DOHH2 (cell line): ENCODE measurements at regions not wholly inside any gene's neighbourhood (a gene's known extent, or its start where the extent isn't known, plus 50 kb on each side); places are given as distances from the start of the nearest gene placed in this dataset.

Experiments used
- H3F3A ChIP-seq: fragments of 200-600 bp; sonication (generic), shearing (Covaris generic); 2 replicates; pipeline ENCODE4 v1.6.0; 2016; ENCODE audit warnings: antibody characterized with exemption, mild to moderate bottlenecking; ENCODE audit not compliant: control insufficient read depth, insufficient read depth
- H3K27ac ChIP-seq: fragments of 200-600 bp; sonication (generic); 2 replicates; pipeline ENCODE4 v1.5.1; 2014; ENCODE audit warnings: low read depth, mild to moderate bottlenecking, low read length, moderate library complexity
- H3K27me3 ChIP-seq: fragments of 200-600 bp; sonication (generic); 2 replicates; pipeline ENCODE4 v1.6.1; 2014; ENCODE audit warnings: mild to moderate bottlenecking, low read length, mixed read lengths; ENCODE audit not compliant: control insufficient read depth
- H3K36me3 ChIP-seq: fragments of 200-600 bp; sonication (generic); 2 replicates; pipeline ENCODE4 v1.6.1; 2014; ENCODE audit warnings: mild to moderate bottlenecking, low read length, moderate library complexity, mixed read lengths; ENCODE audit not compliant: control insufficient read depth
- H3K4me1 ChIP-seq: fragments of 200-600 bp; sonication (generic); 2 replicates; pipeline ENCODE4 v1.6.1; 2014; ENCODE audit warnings: mild to moderate bottlenecking, low read length, mixed read lengths; ENCODE audit not compliant: control insufficient read depth
- H3K4me2 ChIP-seq: fragments of 200-600 bp; sonication (generic); 2 replicates; pipeline ENCODE4 v1.6.0; 2014; ENCODE audit warnings: mild to moderate bottlenecking, low read length, moderate library complexity
- H3K4me3 ChIP-seq: fragments of 200-600 bp; sonication (generic); 2 replicates; pipeline ENCODE4 v1.5.1; 2014; ENCODE audit warnings: mild to moderate bottlenecking, low read length, mixed read lengths
- H3K79me2 ChIP-seq: fragments of 200-600 bp; sonication (generic); 2 replicates; pipeline ENCODE4 v1.6.1; 2014; ENCODE audit warnings: mild to moderate bottlenecking, low read length, mixed read lengths; ENCODE audit not compliant: control insufficient read depth
- H3K9me2 ChIP-seq: fragments of 200-600 bp; sonication (generic); replicated peaks from 2 replicates; pipeline ENCODE4 v1.6.1; 2014; ENCODE audit warnings: mild to moderate bottlenecking, low read length, mixed read lengths; ENCODE audit not compliant: control insufficient read depth
- H3K9me3 ChIP-seq: fragments of 200-600 bp; sonication (generic); 2 replicates; pipeline ENCODE4 v1.6.1; 2014; ENCODE audit warnings: antibody characterized with exemption, low read length, mixed read lengths; ENCODE audit not compliant: control insufficient read depth, insufficient read depth
- H4K20me1 ChIP-seq: fragments of 200-600 bp; sonication (generic); 2 replicates; pipeline ENCODE4 v1.6.0; 2014; ENCODE audit warnings: low read depth, mild to moderate bottlenecking, antibody characterized with exemption, low read length, moderate library complexity; ENCODE audit not compliant: control insufficient read depth, insufficient read depth
- CTCF ChIP-seq: fragments of 200-600 bp; sonication (generic); IDR thresholded peaks from one replicate; pipeline ENCODE4 v1.5.1; 2014; ENCODE audit warnings: antibody characterized with exemption, mild to moderate bottlenecking, low read depth, low read length; ENCODE audit not compliant: poor library complexity, severe bottlenecking
- EZH2phosphoT487 ChIP-seq: fragments of 200-600 bp; sonication (generic); IDR thresholded peaks from 2 replicates; pipeline ENCODE4 v1.6.1; 2017; ENCODE audit warnings: borderline replicate concordance, mild to moderate bottlenecking, antibody characterized with exemption, low read length, moderate library complexity, mixed read lengths

GRCh38 chr20:1810926-1811620, 84.1 kb upstream of the SIRPA start:
- H4K20me1 ChIP-seq = no peaks in the 10 kb centered on the region
- no peak overlapping the region for H3K4me2 ChIP-seq
- no peaks in the 10 kb centered on the region for H3K9me2 ChIP-seq
- TF ChIP-seq EZH2phosphoT487 = no peak
- no peak for TF ChIP-seq CTCF
- H3K4me1 ChIP-seq = no peaks in the 10 kb centered on the region
- H3K79me2 ChIP-seq = no peaks in the 10 kb centered on the region
- no peak overlapping the region for H3K4me3 ChIP-seq
- H3K27me3 ChIP-seq = peaks cover 59% of the 10 kb centered on the region
- H3K27ac ChIP-seq = no peak overlapping the region
- no peaks in the 10 kb centered on the region for H3K9me3 ChIP-seq
- no peaks in the 10 kb centered on the region for H3K36me3 ChIP-seq
- no peaks in the 10 kb centered on the region for H3F3A ChIP-seq

GRCh38 chr20:1810572-1810925, 84.7 kb upstream of the SIRPA start:
- no peak for TF ChIP-seq CTCF
- TF ChIP-seq EZH2phosphoT487 = no peak
- Histone ChIP-seq H3K27ac (no peak overlapping the region), H3K79me2 (no peaks in the 10 kb centered on the region), H3F3A (no peaks in the 10 kb centered on the region), H3K36me3 (no peaks in the 10 kb centered on the region), H3K9me3 (no peaks in the 10 kb centered on the region), H3K4me1 (no peaks in the 10 kb centered on the region), H3K9me2 (no peaks in the 10 kb centered on the region), H4K20me1 (no peaks in the 10 kb centered on the region), H3K4me3 (no peak overlapping the region), H3K27me3 (peaks cover 58% of the 10 kb centered on the region), H3K4me2 (no peak overlapping the region)

GRCh38 chr20:1809611-1810510, 85.3 kb upstream of the SIRPA start:
- Histone ChIP-seq H3K4me3 (no peak overlapping the region), H3K79me2 (no peaks in the 10 kb centered on the region), H3K9me2 (no peaks in the 10 kb centered on the region), H3F3A (no peaks in the 10 kb centered on the region), H3K27me3 (peaks cover 59% of the 10 kb centered on the region), H3K4me1 (no peaks in the 10 kb centered on the region), H3K27ac (no peak overlapping the region), H3K4me2 (no peak overlapping the region), H3K9me3 (no peaks in the 10 kb centered on the region), H3K36me3 (no peaks in the 10 kb centered on the region), H4K20me1 (no peaks in the 10 kb centered on the region)
- TF ChIP-seq EZH2phosphoT487 (no peak), CTCF (no peak)
